ACC112 (cell line): ENCODE measurements at regions not wholly inside any gene's neighbourhood (a gene's known extent, or its start where the extent isn't known, plus 50 kb on each side); places are given as distances from the start of the nearest gene placed in this dataset.
"Not testable (repeated sequence)": the region's sequence is repeated elsewhere in the genome, so short reads cannot be mapped to it uniquely, and the experiment has no call there.

Source experiments
- H2AFZ ChIP-seq: fragments of 200-600 bp; sonication (generic); one replicate; pipeline ENCODE4 v1.6.0; 2017; ENCODE audit warnings: antibody characterized with exemption, low read length; ENCODE audit not compliant: unreplicated experiment
- H3K27ac ChIP-seq: fragments of 200-600 bp; sonication (generic); 2 replicates; pipeline ENCODE4 v1.5.1; 2014; ENCODE audit warnings: low read depth, mild to moderate bottlenecking, antibody characterized with exemption, low read length, moderate library complexity
- H3K27me3 ChIP-seq: fragments of 200-600 bp; sonication (generic); 2 replicates; pipeline ENCODE4 v1.6.1; 2014; ENCODE audit warnings: mild to moderate bottlenecking, antibody characterized with exemption, low read length, moderate library complexity, mixed read lengths; ENCODE audit not compliant: insufficient read depth
- H3K36me3 ChIP-seq: fragments of 200-600 bp; sonication (generic); 2 replicates; pipeline ENCODE4 v1.6.1; 2016; ENCODE audit warnings: mild to moderate bottlenecking, antibody characterized with exemption, low read length, moderate library complexity, mixed read lengths; ENCODE audit not compliant: insufficient read depth
- H3K4me1 ChIP-seq: fragments of 200-600 bp; sonication (generic); one replicate; pipeline ENCODE4 v1.6.1; 2016; ENCODE audit warnings: low read length, mixed read lengths; ENCODE audit not compliant: insufficient read depth, unreplicated experiment, control insufficient read depth
- H3K4me3 ChIP-seq: fragments of 200-600 bp; sonication (generic); 2 replicates; pipeline ENCODE4 v1.5.1; 2014; ENCODE audit warnings: mild to moderate bottlenecking, low read depth, low read length
- H3K79me2 ChIP-seq: fragments of 200-600 bp; sonication (generic); one replicate; pipeline ENCODE4 v1.6.0; 2016; ENCODE audit warnings: low read length; ENCODE audit not compliant: control insufficient read depth, unreplicated experiment, insufficient read depth

DNA sequence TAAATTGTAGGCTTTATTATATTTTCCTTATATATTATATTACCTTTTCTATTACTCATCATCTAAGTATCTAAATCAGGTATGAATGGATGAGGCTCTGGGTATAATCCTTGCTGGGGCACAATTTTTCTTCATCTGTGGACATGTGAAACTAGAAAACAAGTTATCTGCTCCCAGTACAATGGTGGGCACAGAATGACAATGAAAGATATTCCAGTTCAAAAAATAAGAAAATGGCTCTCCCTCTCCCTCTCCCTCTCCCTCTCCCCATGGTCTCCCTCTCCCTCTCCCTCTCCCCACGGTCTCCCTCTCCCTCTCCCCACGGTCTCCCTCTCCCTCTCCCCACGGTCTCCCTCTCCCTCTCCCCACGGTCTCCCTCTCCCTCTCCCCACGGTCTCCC lies 76.2 kb upstream of the EHBP1 start:
- not testable (repeated sequence) for H3K4me1 ChIP-seq, H3K27me3 ChIP-seq, H2AFZ ChIP-seq, H3K4me3 ChIP-seq, H3K36me3 ChIP-seq, H3K27ac ChIP-seq, H3K79me2 ChIP-seq

DNA sequence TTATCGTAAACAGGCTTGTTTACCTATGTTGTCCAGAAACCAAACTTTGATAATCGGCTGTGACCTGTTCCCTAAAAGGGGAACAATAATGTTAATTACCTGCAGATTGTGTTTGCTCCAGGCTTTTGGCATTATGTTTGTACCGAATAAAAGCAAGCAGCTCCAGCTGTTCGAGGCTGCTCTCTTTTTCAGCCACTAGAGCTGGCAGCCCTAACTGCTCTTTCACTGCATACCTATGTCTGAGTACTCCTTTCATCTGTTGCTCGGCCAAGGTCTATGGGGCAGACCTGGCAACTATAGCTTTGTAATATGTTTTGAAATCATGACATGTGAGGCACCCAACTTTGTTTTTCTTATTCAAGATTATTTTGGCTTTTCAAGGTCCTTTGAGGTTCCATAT lies 77.8 kb upstream of the EHBP1 start:
- H3K27me3 ChIP-seq = no peaks in the 10 kb centered on the region
- no peaks in the 10 kb centered on the region for H3K4me1 ChIP-seq
- no peaks in the 10 kb centered on the region for H3K79me2 ChIP-seq
- H3K36me3 ChIP-seq = no peaks in the 10 kb centered on the region
- no peak overlapping the region for H3K4me3 ChIP-seq
- H3K27ac ChIP-seq = no peak overlapping the region
- H2AFZ ChIP-seq = no peak overlapping the region

DNA sequence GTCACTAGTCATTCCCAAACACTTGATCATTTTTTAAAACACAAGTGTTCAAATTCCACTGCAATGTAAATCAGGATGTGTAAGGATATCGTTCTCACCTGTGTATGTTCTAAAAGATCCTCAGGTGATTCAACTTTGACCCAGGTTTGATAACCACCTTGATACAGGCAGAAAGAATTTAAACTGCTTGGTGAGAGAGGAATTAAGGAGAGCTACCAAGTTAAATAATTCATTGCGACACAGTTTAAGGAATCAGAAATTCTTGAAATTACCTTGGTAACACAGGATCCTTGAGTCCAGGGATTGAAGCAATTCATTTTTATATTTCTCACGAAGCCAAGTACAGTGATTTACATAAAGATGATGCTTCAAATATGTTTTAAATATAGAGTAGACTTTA lies 80.7 kb upstream of the EHBP1 start:
- no peaks in the 10 kb centered on the region for H3K27me3 ChIP-seq
- H3K4me1 ChIP-seq = no peaks in the 10 kb centered on the region
- no peaks in the 10 kb centered on the region for H3K79me2 ChIP-seq
- no peak overlapping the region for H3K4me3 ChIP-seq
- H3K27ac ChIP-seq = no peak overlapping the region
- H2AFZ ChIP-seq = no peak overlapping the region
- no peaks in the 10 kb centered on the region for H3K36me3 ChIP-seq

DNA sequence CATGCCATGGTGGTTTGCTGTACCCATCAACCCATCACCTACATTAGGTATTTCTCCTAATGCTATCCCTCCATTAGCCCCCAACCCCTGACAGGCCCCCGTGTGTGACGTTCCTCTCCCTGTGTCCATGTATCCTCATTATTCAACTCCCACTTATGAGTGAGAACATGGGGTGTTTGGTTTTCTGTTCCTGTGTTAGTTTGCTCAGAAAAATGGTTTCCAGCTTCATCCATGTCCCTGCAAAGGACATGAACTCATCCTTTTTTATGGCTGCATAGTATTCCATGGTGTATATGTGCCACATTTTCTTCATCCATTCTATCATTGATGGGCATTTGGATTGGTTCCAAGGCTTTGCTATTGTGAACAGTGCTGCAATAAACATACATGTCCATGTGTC lies 89.0 kb upstream of the EHBP1 start:
- not testable (repeated sequence) for H3K4me1 ChIP-seq, H3K79me2 ChIP-seq, H2AFZ ChIP-seq, H3K4me3 ChIP-seq, H3K27ac ChIP-seq, H3K36me3 ChIP-seq, H3K27me3 ChIP-seq

DNA sequence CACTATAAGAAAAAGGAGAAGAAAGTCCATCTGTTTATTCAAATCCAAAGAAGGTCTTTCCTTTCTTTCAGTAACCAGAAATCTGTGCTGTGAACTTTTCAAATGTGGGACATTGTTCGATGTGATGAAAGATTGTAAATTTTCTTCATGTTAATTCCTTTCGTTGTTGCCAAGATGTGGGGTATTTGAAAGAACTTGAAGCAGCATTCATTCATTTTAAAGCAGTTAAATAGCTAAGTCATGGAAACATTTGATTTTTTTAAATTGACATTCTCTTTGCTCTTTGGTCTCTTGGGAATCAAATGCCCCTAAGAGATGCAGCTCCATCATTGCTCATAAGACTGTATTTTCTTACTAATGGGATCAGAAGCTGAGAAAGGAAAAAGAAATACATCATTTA lies 93.7 kb upstream of the EHBP1 start:
- H2AFZ ChIP-seq = no peak overlapping the region
- H3K27ac ChIP-seq = no peak overlapping the region
- H3K27me3 ChIP-seq = no peaks in the 10 kb centered on the region
- no peaks in the 10 kb centered on the region for H3K4me1 ChIP-seq
- H3K79me2 ChIP-seq = no peaks in the 10 kb centered on the region
- no peak overlapping the region for H3K4me3 ChIP-seq
- no peaks in the 10 kb centered on the region for H3K36me3 ChIP-seq

DNA sequence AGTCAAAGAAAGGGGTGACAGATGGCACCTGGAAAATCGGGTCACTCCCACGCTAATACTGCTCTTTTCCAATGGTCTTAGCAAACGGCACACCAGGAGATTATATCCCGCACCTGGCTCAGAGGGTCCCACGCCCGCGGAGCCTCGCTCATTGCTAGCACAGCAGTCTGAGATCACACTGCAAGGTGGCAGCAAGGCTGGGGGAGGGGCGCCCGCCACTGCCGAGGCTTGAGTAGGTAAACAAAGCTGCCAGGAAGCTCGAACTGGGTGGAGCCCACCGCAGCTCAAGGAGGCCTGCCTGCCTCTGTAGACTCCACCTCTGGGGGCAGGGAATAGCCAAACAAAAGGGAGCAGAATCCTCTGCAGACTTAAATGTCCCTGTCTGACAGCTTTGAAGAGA lies 99.5 kb upstream of the TMEM17 start:
- not testable (repeated sequence) for H3K27me3 ChIP-seq, H3K36me3 ChIP-seq, H2AFZ ChIP-seq, H3K79me2 ChIP-seq, H3K4me3 ChIP-seq, H3K4me1 ChIP-seq, H3K27ac ChIP-seq

DNA sequence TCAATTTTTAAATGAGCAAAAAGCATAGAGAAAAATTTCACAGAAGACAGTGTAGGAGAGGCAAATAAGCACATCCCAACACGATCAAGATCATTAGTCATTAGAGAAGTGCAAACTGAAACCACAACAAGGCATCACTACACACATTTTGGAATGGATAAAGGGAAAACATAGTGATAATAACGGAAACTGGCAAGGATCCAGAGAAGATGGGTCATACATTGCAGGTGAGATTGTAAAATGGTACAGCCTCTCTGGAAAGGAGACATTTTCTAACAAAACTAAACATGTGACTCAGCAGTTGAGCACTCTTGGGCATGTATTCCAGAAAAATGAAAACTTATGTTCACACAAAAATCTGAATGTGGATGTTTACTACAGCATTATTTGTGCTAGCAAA lies 98.3 kb upstream of the TMEM17 start:
- Histone ChIP-seq H3K4me3 (no peak overlapping the region), H3K79me2 (no peaks in the 10 kb centered on the region), H2AFZ (no peak overlapping the region), H3K4me1 (no peaks in the 10 kb centered on the region), H3K27me3 (no peaks in the 10 kb centered on the region), H3K27ac (no peak overlapping the region), H3K36me3 (no peaks in the 10 kb centered on the region)

DNA sequence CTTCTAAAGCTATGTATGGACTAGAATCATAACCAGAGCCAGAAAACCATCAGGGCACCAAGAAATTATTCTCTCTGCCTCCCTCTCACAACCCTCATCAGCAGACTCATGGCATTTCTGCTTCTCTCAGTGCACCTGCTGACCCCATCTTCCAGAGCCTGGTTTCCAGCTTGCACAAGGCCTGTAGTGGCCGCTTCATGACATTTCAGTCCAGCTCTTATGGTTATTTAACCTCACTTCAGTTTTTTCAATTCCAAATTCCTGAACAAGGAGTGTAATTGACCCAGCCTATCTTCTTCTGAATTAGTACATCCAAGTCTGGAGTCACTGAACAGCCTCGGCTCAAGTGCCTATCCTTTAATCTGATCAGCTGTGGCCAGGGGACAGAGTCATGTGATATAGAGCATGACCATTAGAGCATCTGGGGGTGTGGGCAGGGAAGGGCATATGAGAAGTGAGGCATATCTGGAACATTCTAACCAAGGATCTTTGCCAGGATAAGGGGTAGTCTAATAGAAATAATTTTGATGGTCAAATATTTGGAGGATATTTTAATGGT lies 97.2 kb upstream of the TMEM17 start:
- H2AFZ ChIP-seq = no peak overlapping the region
- no peak overlapping the region for H3K27ac ChIP-seq
- no peaks in the 10 kb centered on the region for H3K27me3 ChIP-seq
- H3K79me2 ChIP-seq = no peaks in the 10 kb centered on the region
- no peak overlapping the region for H3K4me3 ChIP-seq
- H3K36me3 ChIP-seq = no peaks in the 10 kb centered on the region
- H3K4me1 ChIP-seq = no peaks in the 10 kb centered on the region

DNA sequence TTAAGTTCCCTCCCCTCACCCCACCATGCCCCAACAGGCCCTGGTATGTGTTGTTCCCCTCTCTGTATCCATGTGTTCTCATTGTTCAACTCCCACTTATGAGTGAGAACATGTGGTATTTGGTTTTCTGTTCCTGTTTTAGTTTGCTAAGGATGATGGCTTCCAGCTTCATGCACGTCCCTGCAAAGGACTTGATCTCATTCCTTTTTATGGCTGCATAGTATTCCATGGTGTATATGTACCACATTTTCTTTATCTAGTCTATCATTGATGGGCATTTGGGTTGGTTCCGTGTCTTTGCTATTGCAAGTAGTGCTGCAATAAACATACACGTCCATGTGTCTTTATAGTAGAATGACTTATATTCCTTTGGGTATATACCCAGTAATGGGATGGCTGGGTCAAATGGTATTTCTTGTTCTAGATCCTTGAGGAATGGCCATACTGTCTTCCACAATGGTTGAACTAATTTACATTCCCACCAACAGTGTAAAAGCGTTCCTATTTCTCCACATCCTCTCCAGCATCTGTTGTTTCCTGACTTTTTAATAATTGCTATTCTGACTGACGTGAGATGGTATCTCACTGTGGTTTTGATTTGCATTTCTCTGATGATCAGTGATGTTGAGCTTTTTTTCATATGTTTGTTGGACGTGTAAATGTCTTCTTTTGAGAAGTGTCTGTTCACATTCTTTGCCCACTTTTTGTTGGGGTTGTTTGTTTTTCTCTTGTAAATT lies 93.8 kb upstream of the TMEM17 start:
- not testable (repeated sequence) for H2AFZ ChIP-seq, H3K4me3 ChIP-seq, H3K36me3 ChIP-seq, H3K27ac ChIP-seq, H3K27me3 ChIP-seq, H3K79me2 ChIP-seq
- peaks cover 16% of the 10 kb centered on the region for H3K4me1 ChIP-seq

DNA sequence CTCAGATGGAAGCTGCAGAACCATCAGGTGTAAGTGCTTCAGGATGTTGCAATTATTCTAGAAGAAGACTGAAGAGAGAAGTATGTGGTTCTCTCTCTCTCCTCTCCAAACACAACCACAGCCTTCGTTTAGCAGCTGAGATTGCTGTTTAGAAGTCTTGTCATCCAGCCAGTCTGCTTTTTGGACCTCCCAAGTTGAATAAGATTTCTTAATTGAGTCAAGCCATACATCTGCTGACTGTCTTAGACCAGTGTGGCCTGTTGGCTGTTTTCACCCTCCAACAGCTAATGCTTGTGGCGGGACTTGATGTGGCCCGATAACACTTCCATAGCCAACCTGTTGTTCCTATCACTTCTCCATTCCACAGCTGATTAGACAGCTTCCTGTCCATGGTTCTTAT lies 91.3 kb upstream of the TMEM17 start:
- Histone ChIP-seq H2AFZ (peak overlapping the region; percentile 28), H3K79me2 (no peaks in the 10 kb centered on the region), H3K27ac (no peak overlapping the region), H3K4me1 (peaks cover 16% of the 10 kb centered on the region), H3K36me3 (no peaks in the 10 kb centered on the region), H3K27me3 (no peaks in the 10 kb centered on the region), H3K4me3 (no peak overlapping the region)

DNA sequence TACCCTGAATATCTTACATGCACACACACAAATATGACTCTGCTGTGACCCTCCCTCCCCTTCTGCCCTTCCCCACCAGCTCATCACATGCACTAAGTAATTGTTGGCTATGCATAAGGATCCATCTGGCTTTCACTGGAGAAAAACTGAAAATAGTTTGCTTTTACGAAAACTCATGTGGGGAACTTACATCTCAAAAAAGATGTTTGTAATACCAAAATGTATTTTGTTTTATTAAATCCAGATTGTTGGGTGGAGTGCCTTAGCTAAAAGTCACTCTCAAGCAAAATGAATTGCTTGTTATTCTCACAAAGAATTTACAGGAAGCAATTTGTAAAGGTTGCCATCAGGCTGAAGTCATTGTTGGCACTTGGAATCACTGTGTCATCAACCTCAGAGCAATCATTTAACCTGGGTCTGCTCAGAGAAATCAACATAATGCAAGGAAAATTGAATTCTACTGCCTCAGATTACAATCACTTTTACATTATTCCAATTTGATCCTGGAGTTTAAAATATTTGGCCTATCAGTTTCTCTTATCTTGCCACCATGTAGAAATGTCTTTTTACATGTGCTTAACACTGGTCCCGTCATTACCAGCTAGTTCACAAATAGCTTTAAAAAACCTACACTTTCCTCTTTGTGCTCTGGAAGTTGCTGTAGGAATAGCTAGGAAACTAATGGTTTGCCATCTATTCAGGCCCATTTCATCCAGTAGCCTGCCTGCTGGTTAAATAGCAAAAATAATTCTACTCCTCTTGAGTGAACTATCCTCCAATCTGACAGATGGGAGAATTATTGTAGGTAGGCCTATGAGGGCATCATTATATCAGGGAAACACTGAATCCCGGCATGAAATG lies 90.3 kb upstream of the TMEM17 start:
- peaks cover 16% of the 10 kb centered on the region for H3K4me1 ChIP-seq
- peak overlapping the region; percentile 35 for H2AFZ ChIP-seq
- H3K4me3 ChIP-seq = no peak overlapping the region
- H3K27ac ChIP-seq = peak overlapping the region; percentile 28; the same call in 1 of the 2 replicates
- no peaks in the 10 kb centered on the region for H3K36me3 ChIP-seq
- no peaks in the 10 kb centered on the region for H3K27me3 ChIP-seq
- H3K79me2 ChIP-seq = no peaks in the 10 kb centered on the region
